NB4 (cell line): ENCODE measurements at regions not wholly inside any gene's neighbourhood (a gene's known extent, or its start where the extent isn't known, plus 50 kb on each side); places are given as distances from the start of the nearest gene placed in this dataset.

ENCODE experiments used
- DNase-seq: peaks from one replicate; pipeline ENCODE4 v3.0.0; 2010; ENCODE audit warnings: low read depth
- H3K4me3 ChIP-seq: one replicate; pipeline ENCODE4 v1.5.1; 2011; ENCODE audit warnings: mild to moderate bottlenecking, low read depth, low read length, moderate library complexity
- CTCF ChIP-seq: IDR thresholded peaks from one replicate; pipeline ENCODE4 v1.5.1; 2012; ENCODE audit warnings: low read depth, low read length
- MAX ChIP-seq: IDR thresholded peaks from 2 replicates; pipeline ENCODE4 v1.6.1; 2011; ENCODE audit warnings: low read depth, low read length
- MYC ChIP-seq: IDR thresholded peaks from 2 replicates; pipeline ENCODE4 v1.6.1; 2011; ENCODE audit warnings: low read depth, low read length
- POLR2A ChIP-seq: IDR thresholded peaks from 2 replicates; pipeline ENCODE4 v1.6.1; 2011; ENCODE audit warnings: mild to moderate bottlenecking; ENCODE audit not compliant: insufficient read length; ENCODE audit errors: extremely low read depth

- H3K4me3 ChIP-seq, result no peak overlapping the region
- TF ChIP-seq MAX (no peak), POLR2A (no peak), CTCF (no peak), MYC (no peak)
- no peak for DNase-seq
Observed at GRCh38 chr16:61150351-61150750, 885.9 kb downstream of the CDH8 start.

- no peak for DNase-seq
- no peak overlapping the region for H3K4me3 ChIP-seq
- no peak for TF ChIP-seq MAX
- no peak for TF ChIP-seq MYC
- no peak for TF ChIP-seq CTCF
- TF ChIP-seq POLR2A, result no peak
Observed at GRCh38 chr16:61149709-61150108, 886.5 kb downstream of the CDH8 start.

GRCh38 chr16:61148930-61149329, 887.3 kb downstream of the CDH8 start:
- TF ChIP-seq POLR2A (no peak), MAX (peak; percentile 92), CTCF (peak; percentile 43), MYC (no peak)
- DNase-seq, result peak; percentile 37
- H3K4me3 ChIP-seq, result no peak overlapping the region

- H3K4me3 ChIP-seq, result no peak overlapping the region
- DNase-seq, result no peak
- TF ChIP-seq CTCF (no peak), MAX (no peak), MYC (no peak)
Observed at GRCh38 chr16:61146429-61146828, 889.8 kb downstream of the CDH8 start.

- no peak overlapping the region for H3K4me3 ChIP-seq
- TF ChIP-seq CTCF (no peak), MYC (no peak), MAX (no peak), POLR2A (no peak)
- DNase-seq, result no peak
Observed at GRCh38 chr16:61131447-61131846, 904.8 kb downstream of the CDH8 start.
